RWPE2 (cell line): ENCODE measurements at regions not wholly inside any gene's neighbourhood (a gene's known extent, or its start where the extent isn't known, plus 50 kb on each side); places are given as distances from the start of the nearest gene placed in this dataset.

Experiments used
- ATAC-seq: fragments of 200-7000 bp; cut with Tn5 transposase; 3 replicates; pipeline ENCODE4 v1.9.1; 2021; ENCODE audit warnings: low read depth
- DNase-seq: peaks from one replicate; pipeline ENCODE4 v3.0.0-alpha.2; 2020; ENCODE audit warnings: low spot score
- H3K27ac ChIP-seq: fragments of 450-650 bp; 2 replicates; pipeline ENCODE4 v1.5.1; 2017; ENCODE audit warnings: mild to moderate bottlenecking; ENCODE audit not compliant: poor library complexity, severe bottlenecking
- H3K27me3 ChIP-seq: fragments of 250-450 bp; sonication (Bioruptor Pico); 2 replicates; pipeline ENCODE4 v1.5.1; 2021; ENCODE audit warnings: mild to moderate bottlenecking, moderate library complexity; ENCODE audit not compliant: insufficient read depth, poor library complexity, severe bottlenecking
- H3K36me3 ChIP-seq: fragments of 250-450 bp; sonication (Bioruptor Pico); 2 replicates; pipeline ENCODE4 v1.5.1; 2020; ENCODE audit warnings: low read depth, mild to moderate bottlenecking, moderate library complexity
- H3K4me1 ChIP-seq: fragments of 250-450 bp; sonication (Bioruptor Pico); 2 replicates; pipeline ENCODE4 v1.5.1; 2021; ENCODE audit warnings: mild to moderate bottlenecking, moderate library complexity; ENCODE audit not compliant: insufficient read depth, poor library complexity, severe bottlenecking
- H3K4me3 ChIP-seq: fragments of 250-450 bp; sonication (Bioruptor Pico); 2 replicates; pipeline ENCODE4 v1.5.1; 2021; ENCODE audit warnings: mild to moderate bottlenecking, moderate library complexity; ENCODE audit not compliant: severe bottlenecking
- H3K9me3 ChIP-seq: fragments of 250-450 bp; sonication (Bioruptor Pico); 2 replicates; pipeline ENCODE4 v1.5.1; 2021; ENCODE audit warnings: mild to moderate bottlenecking, moderate library complexity; ENCODE audit not compliant: severe bottlenecking
- CTCF ChIP-seq: fragments of 450-650 bp; IDR thresholded peaks from one replicate; pipeline ENCODE4 v1.5.1; 2017; ENCODE audit warnings: mild to moderate bottlenecking, moderate library complexity; ENCODE audit not compliant: poor library complexity, severe bottlenecking

- H3K27me3 ChIP-seq, result no peaks in the 10 kb centered on the region
- ATAC-seq (no peak), DNase-seq (no peak)
- no peak for TF ChIP-seq CTCF
- H3K9me3 ChIP-seq, result no peaks in the 10 kb centered on the region
- no peak overlapping the region for H3K4me3 ChIP-seq
- no peak overlapping the region for H3K27ac ChIP-seq
- H3K4me1 ChIP-seq, result no peaks in the 10 kb centered on the region
- no peaks in the 10 kb centered on the region for H3K36me3 ChIP-seq
Observed at GRCh38 chr13:77386880-77387606, 60.1 kb upstream of the MYCBP2 start.

GRCh38 chr13:77386046-77386445 is 59.2 kb upstream of the MYCBP2 start:
- H3K4me3 ChIP-seq, result no peak overlapping the region
- no peak overlapping the region for H3K27ac ChIP-seq
- no peak for DNase-seq
- no peaks in the 10 kb centered on the region for H3K36me3 ChIP-seq
- no peak for ATAC-seq
- H3K9me3 ChIP-seq, result no peaks in the 10 kb centered on the region
- H3K4me1 ChIP-seq, result no peaks in the 10 kb centered on the region
- TF ChIP-seq CTCF, result no peak
- no peaks in the 10 kb centered on the region for H3K27me3 ChIP-seq

GRCh38 chr13:77384999-77385398 is 58.1 kb upstream of the MYCBP2 start:
- ATAC-seq (no peak), DNase-seq (no peak)
- H3K27ac ChIP-seq, result no peak overlapping the region
- H3K4me1 ChIP-seq, result no peaks in the 10 kb centered on the region
- H3K4me3 ChIP-seq, result no peak overlapping the region
- no peaks in the 10 kb centered on the region for H3K27me3 ChIP-seq
- H3K9me3 ChIP-seq, result no peaks in the 10 kb centered on the region
- no peaks in the 10 kb centered on the region for H3K36me3 ChIP-seq
- TF ChIP-seq CTCF, result no peak

GRCh38 chr13:77383097-77383496 is 56.2 kb upstream of the MYCBP2 start:
- TF ChIP-seq CTCF, result no peak
- no peaks in the 10 kb centered on the region for H3K9me3 ChIP-seq
- ATAC-seq (no peak), DNase-seq (no peak)
- H3K36me3 ChIP-seq, result no peaks in the 10 kb centered on the region
- no peaks in the 10 kb centered on the region for H3K27me3 ChIP-seq
- H3K4me1 ChIP-seq, result no peaks in the 10 kb centered on the region
- H3K27ac ChIP-seq, result no peak overlapping the region
- no peak overlapping the region for H3K4me3 ChIP-seq

GRCh38 chr13:77381059-77381458 is 54.2 kb upstream of the MYCBP2 start:
- Histone ChIP-seq H3K27ac (no peak overlapping the region), H3K4me3 (no peak overlapping the region), H3K36me3 (no peaks in the 10 kb centered on the region), H3K27me3 (no peaks in the 10 kb centered on the region), H3K9me3 (no peaks in the 10 kb centered on the region), H3K4me1 (no peaks in the 10 kb centered on the region)
- ATAC-seq (no peak), DNase-seq (no peak)
- TF ChIP-seq CTCF, result no peak
